Ammon's horn (tissue), 1 donor: ENCODE measurements at regions not wholly inside any gene's neighbourhood (a gene's known extent, or its start where the extent isn't known, plus 50 kb on each side); places are given as distances from the start of the nearest gene placed in this dataset.

Experiments used
- DNase-seq: peaks from one replicate; pipeline ENCODE4 v3.0.0-alpha.2; 2016; ENCODE audit warnings: low spot score

GRCh38 chr16:9523994-9524393, 432.6 kb downstream of the HAPSTR1 start:
- DNase-seq = no peak

GRCh38 chr16:9525037-9525436, 433.6 kb downstream of the HAPSTR1 start:
- DNase-seq = no peak

GRCh38 chr16:9526791-9527190, 435.3 kb downstream of the HAPSTR1 start:
- no peak for DNase-seq

- no peak for DNase-seq
These were observed 436.5 kb downstream of the HAPSTR1 start for GRCh38 chr16:9527976-9528375.

GRCh38 chr16:9528511-9529079, 437.2 kb downstream of the HAPSTR1 start:
- no peak for DNase-seq

- no peak for DNase-seq
These were observed 441.6 kb downstream of the HAPSTR1 start for GRCh38 chr16:9533042-9533441.

- no peak for DNase-seq
These were observed 443.3 kb downstream of the HAPSTR1 start for GRCh38 chr16:9534759-9535158.

- no peak for DNase-seq
These were observed 445.5 kb downstream of the HAPSTR1 start for GRCh38 chr16:9536905-9537304.

GRCh38 chr16:9539346-9539745, 447.9 kb downstream of the HAPSTR1 start:
- no peak for DNase-seq

GRCh38 chr16:9541723-9542122, 450.3 kb downstream of the HAPSTR1 start:
- no peak for DNase-seq

- DNase-seq = no peak
These were observed 450.8 kb downstream of the HAPSTR1 start for GRCh38 chr16:9542165-9542755.

- DNase-seq = no peak
These were observed 454.3 kb downstream of the HAPSTR1 start for GRCh38 chr16:9545522-9546437.

GRCh38 chr16:9546438-9546786, 455.0 kb downstream of the HAPSTR1 start:
- no peak for DNase-seq

- DNase-seq = no peak
These were observed 458.0 kb downstream of the HAPSTR1 start for GRCh38 chr16:9549487-9549886.

GRCh38 chr16:9555051-9555450, 463.6 kb downstream of the HAPSTR1 start:
- no peak for DNase-seq

- DNase-seq = no peak
These were observed 465.7 kb downstream of the HAPSTR1 start for GRCh38 chr16:9556949-9557665.

- no peak for DNase-seq
These were observed 466.3 kb downstream of the HAPSTR1 start for GRCh38 chr16:9557713-9558112.

- DNase-seq = no peak
These were observed 474.7 kb downstream of the HAPSTR1 start for GRCh38 chr16:9566099-9566498.

- no peak for DNase-seq
These were observed 476.2 kb downstream of the HAPSTR1 start for GRCh38 chr16:9567666-9568065.

GRCh38 chr16:9568261-9568660, 476.8 kb downstream of the HAPSTR1 start:
- no peak for DNase-seq

GRCh38 chr16:9570521-9570920, 479.1 kb downstream of the HAPSTR1 start:
- DNase-seq = no peak

- DNase-seq = no peak
These were observed 487.0 kb downstream of the HAPSTR1 start for GRCh38 chr16:9578459-9578858.

- DNase-seq = no peak
These were observed 488.6 kb downstream of the HAPSTR1 start for GRCh38 chr16:9580025-9580424.
